NCI-H1092 treated with DMSO at 0.1 percent for 48 hours (cell line): ENCODE measurements at regions not wholly inside any gene's neighbourhood (a gene's known extent, or its start where the extent isn't known, plus 50 kb on each side); places are given as distances from the start of the nearest gene placed in this dataset.

Experiments
- DNase-seq: peaks from one replicate; lab custom pipeline; 2025; lab: John Stamatoyannopoulos, UW

DNA sequence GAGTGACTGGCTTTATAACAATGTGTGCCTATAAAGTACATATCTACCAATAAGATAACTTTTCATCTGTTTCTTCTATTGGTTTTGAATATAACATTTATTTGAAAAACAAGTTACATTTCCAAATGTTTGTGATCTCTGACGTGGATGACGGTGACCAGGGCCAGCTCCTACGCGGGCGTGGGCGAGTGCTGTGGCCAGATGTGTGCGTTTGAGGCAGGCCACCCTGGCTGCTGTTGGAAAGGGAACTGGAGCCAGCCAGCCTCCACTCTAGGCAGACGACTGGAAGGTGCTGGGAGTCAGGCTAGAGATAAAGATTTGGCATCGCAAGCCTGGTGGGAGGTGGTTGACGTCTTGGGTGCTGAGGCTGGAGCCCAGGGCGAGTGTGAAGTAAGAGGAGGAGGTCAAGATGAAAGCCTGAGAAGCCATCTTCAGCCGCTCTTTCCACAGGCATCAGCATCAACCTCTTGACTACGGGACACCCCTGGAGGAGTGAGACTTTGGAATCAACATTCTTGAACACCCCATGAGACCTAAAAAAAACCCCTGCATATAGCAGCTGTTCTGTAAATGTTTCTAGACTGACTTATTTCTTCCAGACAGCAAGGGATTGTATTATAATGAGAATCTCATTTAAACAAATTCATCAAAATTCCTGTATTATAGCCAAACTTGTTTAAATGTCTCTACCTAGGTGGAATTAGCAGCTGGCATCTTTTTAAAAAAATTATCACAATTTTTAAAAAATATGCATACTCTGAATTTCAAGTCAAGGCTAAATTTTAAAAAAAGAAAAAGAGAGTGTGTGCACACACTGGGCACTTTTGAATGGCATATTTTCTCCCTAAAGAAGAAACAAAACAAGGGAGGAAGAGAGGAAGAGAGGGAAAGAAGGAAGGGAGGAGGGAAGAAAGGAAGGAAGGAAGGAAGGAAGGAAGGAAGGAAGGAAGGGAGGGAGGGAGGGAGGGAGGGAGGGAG lies 112.5 kb upstream of the SLC44A3 start:
- no peak for DNase-seq

DNA sequence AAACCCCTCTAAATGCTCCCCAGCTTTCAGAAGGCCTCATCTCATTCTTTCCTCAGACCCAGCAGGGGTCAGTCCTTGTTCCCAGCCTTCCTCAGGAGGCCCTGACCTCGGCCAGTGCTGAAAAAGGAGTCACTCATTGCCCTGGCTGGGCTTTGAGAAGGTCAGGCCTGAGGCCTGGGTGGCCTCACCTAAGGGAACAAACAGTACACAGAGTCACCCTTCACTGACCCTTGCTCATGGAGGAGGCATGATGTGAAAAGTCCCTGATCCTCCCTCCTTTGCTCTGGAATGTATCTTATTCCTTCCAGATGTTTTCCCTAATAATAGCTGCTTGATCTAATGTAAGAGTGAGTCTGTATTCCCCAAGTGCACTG lies 117.7 kb upstream of the SLC44A3 start:
- no peak for DNase-seq

GRCh38 chr1:94701796-94702441 lies 118.2 kb upstream of the SLC44A3 start:
- no peak for DNase-seq

DNA sequence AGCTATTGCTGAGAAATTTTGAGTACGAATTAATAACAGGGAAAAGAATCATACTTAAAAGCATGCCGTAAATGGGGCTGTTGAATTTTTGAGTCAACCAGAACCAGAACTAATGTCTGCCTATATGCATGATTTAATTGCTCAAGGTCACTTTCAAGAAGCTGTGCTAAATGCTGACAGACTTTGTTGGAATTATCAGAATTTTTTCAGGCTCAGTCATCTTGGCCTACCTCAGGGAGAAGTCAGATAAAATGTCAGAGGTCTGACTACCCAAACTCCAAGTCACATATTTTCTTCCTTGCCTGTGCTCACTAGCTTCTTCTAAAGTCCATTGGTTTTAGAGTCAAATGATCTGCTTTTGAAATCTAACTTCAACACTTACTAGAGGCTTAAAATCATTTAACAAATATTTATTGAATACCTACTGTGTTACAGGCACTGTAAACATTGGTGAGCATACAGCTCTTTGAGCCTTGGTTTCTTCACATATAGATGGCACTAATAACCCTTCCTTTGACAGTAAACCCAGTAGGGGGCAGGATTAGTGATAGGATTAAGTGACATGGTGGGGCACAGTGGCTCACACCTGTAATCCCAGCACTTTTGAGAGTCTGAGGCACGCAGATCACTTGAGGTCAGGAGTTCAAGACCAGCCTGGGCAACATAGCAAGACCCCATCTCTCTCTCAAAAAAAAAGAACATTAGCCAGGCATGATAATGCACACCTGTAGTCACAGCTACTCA lies 121.2 kb upstream of the SLC44A3 start:
- no peak for DNase-seq

GRCh38 chr1:94698356-94698755 lies 121.8 kb upstream of the SLC44A3 start:
- peak; percentile 15 for DNase-seq

DNA sequence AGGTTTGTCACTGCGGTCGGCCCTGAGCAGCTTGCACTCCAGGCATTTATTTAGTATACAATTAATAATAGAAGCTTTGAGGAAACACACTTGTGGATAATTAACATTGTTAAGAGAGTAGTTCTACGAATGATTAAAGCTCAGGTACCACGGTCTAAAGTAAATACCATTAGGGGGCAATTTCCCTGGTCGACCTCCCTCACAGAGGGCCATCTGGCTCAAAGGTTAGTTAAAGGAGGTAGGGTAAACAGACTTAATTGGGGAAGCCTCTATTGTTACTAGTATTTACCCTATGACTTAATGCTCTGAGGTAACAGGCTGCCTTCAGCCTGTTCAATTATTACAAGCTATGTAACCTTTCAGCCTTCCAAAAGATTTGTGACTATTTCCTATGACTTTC lies 122.3 kb upstream of the SLC44A3 start:
- DNase-seq: peak; percentile 93

- no peak for DNase-seq
Observed at GRCh38 chr1:94694226-94694915, 125.8 kb upstream of the SLC44A3 start.

DNA sequence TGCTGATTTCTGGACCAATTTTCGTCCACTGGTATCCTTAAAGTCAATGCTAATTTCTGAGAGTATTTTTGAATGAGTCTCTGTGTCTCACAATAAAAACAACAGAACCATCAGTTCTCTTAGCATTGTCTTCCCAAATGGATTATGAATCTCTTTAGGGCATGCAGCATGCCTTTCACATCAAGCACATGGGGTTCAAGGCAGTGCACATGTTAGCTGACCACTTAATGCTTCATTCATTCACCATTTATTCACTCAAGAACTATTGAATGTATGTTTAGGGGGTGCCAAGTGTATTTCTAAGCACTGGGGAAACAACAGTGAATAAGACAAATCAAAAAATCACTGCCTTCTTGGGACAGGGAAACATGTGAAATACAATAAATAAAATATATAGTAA lies 126.7 kb upstream of the SLC44A3 start:
- DNase-seq: no peak

- no peak for DNase-seq
Observed at GRCh38 chr1:94693029-94693428, 127.1 kb upstream of the SLC44A3 start.

DNA sequence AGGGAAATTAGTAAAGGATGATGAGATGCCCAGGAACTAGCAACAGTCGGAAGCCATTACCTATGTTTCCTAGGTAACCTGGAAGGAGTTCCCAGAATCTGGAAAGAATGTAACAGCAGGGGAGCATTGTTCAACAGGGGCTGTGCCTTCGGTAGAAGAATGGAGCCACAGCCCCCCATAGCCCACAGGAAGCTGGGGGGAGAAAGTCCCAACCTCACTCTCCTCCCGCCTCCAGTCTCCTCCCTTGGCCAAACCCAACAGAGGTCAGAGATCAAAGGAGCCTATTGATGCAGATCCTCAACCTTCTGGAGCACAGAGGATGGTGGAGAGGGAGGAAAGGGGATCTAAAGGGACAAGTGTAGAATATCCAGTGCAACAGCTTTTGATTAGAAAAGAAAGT lies 131.5 kb upstream of the SLC44A3 start:
- DNase-seq: peak; percentile 32

GRCh38 chr1:94686882-94687281 lies 133.3 kb upstream of the SLC44A3 start:
- no peak for DNase-seq

DNA sequence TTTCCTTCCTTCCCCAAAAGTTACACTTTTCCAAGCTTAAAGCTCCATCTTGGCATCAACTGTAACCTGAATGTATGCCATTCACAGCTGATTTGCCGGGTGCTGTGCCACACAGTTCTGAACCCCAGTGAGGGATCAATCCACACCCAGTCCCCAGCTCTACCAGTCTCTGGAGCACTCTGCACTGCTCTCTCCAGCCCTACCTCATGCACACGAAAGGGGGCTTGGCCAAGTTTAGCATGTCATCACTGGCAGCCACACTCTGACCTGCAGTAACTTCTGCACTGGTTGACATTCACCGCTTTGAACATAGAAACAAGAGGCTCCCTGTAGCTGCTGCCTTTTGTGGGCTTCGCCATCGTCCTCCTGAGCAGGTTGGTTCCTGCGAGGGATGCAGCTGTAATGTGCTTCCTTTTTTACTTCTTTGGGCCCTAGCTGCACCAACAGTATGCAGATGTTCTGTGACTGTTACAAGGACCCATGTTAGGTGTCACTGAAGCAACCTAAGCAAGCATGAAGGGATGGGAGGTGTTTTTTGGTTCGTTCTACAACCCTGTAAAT lies 135.4 kb upstream of the SLC44A3 start:
- no peak for DNase-seq

GRCh38 chr1:94683886-94684285 lies 136.3 kb upstream of the SLC44A3 start:
- no peak for DNase-seq

- DNase-seq: no peak
Observed at GRCh38 chr1:94680039-94680377, 138.4 kb upstream of the F3 start.

DNA sequence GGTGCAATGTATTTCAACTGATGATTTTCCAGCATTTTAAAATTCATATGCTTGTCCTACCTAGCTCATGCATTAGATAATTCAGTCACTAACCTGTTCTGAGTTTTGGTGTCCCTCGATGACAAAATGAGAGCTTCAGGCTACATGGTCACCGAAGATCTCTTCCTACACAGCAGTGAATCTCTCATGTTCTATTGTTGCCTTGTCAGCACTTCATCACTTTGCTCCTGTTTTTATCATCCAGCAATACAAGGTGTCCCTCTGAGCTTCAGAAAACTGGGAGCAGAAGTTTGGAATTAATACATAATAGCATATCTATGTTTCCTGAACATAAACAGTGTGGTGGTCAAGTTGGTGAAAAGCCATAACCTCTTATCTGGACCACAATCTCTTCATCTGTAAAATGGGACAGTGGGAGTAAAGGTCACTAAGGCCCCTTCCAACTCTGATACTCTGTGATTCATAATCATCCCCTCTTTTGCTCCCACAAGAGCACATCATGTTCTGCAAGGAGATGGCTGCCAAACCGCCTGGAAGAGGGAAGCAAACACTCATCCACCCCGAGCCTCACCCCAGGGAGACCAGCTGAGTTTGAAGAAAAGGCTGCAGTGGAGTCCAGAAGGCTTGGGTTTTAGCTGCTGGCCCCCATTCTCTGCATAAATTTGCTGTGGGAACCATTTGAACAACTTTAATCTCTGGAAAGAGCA lies 137.9 kb upstream of the F3 start:
- DNase-seq: no peak

GRCh38 chr1:94678202-94678848 lies 136.8 kb upstream of the F3 start:
- no peak for DNase-seq

DNA sequence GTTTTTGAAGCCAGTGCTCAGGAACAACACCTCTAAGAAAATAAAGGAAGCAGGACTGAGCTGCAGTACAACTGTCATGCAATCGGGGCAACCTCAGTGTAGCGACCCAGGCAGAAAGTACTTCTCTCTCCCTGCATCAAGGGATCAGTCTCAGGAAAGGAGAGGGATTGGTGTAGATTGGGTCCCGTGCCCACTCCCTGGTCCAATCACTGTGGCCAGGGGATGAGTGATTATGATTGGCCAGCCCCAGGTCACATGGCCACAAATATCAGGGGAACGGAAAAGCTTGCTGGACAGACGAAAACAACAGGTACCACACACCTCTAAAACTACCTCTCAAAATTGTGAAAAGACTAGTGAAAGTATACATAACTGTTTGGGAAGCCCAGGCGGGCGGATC lies 136.2 kb upstream of the F3 start:
- no peak for DNase-seq

- DNase-seq: no peak
Observed at GRCh38 chr1:94677087-94677486, 135.5 kb upstream of the F3 start.

DNA sequence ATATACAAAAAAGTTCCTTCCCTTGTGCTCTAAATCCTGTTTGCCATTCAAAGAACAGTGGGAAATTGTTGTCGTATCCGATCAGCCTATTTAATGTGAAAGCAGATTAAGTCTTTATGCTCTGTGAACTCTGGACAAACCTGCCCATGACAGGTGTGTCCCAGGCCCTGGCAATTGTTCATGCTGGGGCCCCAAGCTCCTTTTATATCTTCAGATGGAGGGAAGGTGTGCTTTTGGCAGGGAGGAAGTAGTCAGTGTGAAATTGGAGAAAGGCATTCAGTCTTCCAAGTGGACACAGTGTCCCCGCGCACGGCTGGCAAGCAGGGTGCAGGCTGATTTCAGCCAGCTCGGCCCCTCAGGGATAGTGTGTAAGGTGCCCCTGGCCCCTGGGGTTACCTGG lies 135.1 kb upstream of the F3 start:
- DNase-seq: no peak

DNA sequence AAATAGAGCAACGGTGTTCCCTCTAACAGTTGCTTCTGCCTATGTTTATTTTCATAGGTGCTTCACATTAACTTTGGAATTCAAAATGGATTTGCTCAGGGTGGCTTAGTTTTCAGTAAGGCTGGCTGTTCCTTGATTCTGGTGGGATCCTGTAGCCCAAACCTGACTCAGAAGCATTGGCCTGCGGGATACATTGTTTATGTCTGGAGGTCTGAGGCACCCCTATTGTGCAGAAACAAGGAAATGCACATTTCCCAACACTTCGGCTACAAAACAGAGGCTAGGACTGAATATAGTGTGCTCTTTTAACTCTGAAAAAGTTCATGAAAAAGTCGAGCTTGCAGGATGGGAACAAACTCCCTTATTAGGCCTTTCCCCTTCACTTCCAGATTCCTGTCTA lies 133.8 kb upstream of the F3 start:
- DNase-seq: no peak

DNA sequence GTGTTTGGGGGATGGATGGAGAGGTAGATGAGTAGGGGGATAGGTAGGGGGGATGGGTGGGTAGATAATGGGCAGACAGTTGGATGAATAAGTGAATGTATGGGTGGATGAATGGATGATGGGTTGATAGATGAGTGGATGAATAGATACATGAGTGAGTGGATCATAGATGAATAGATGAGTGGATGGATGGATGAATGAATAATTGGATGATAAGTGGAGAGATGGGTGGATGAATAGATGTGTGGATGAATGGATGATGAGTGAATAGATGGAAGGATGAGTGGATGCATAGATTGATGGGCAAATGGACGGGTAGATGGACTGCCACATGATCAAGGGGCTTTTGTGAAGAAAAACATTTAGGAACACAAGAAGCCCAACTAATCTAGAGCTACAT lies 133.3 kb upstream of the F3 start:
- peak; percentile 77 for DNase-seq
